SHP77 treated with DMSO at 0.1 percent for 48 hours (cell line): ENCODE measurements at regions not wholly inside any gene's neighbourhood (a gene's known extent, or its start where the extent isn't known, plus 50 kb on each side); places are given as distances from the start of the nearest gene placed in this dataset.

Experiments used
- DNase-seq: peaks from one replicate; lab custom pipeline; 2025; lab: John Stamatoyannopoulos, UW

DNA sequence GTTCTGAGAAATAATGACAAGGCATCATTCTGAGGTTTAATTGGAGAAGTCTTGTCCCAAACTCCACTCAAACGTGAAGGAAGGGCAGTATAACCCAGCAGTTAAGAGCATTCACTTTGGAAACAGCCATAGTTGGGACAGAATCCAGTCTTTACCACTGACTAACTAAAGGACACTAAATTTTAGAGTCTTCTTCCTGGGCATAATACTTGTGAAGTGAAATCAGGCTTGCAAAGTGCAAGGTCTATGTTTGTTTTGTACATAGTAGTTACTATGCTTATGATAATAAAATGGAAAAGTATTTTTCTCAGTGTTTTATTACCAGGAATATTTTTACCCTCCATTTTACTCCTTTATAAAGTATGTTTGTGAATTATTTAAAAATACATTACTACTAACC, 748.2 kb upstream of the ID2 start:
- no peak for DNase-seq

DNA sequence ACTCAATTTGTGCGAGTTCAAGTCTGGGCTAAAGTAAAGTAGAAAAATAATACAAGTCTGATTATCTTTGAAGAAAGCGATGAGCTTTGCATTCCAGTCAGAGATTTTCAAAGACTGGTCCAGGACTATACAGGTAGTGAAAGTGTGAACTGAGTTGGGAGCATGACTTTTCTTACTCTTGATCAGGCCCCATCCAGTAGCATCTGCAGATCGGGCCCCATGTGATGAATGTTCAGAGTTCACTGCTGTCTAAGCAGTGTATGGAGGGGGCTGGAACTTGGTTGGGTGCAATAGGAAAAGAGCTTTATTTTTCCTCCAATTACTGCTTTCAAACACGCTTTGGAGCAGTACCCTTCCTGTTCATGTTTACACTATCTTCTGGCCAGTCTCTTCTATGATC, 747.4 kb upstream of the ID2 start:
- DNase-seq, result no peak

DNA sequence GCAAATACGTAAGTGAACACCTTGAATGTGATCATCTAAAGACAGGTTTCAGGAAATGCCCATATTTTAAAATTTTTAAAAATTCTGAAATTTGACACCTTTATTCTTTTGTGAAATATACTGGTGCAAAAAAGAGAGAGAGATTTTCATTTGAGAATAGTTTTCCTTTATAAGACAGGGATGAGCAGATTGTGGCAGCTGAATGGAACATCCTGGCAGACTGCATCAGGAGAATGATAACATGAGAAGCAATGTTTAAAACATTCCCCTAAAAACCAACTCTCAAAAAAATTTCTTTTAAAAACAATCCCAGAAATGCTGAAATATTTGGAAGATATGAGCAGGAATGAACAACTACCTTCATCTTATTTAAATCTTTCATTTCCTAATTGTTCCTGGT, 744.8 kb upstream of the ID2 start:
- DNase-seq, result no peak

DNA sequence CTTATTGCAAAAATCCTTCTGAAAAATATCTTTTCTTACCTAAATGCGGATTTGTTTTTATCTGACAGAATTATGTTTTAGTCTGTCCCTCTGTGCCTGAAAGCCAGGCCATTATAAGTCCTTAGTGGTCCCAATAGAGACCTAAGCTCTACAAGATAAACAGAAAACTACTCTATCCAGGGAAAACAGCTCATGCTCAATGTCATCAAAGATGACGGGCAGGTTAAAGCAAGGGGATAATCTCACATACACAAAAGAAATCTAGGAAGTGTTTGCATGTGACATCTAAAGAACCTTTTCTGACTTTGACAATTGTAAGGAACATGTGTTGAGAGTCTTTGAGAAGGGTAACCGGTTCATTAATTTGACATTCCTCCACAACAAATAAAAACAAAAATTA, 741.1 kb upstream of the ID2 start:
- no peak for DNase-seq

DNA sequence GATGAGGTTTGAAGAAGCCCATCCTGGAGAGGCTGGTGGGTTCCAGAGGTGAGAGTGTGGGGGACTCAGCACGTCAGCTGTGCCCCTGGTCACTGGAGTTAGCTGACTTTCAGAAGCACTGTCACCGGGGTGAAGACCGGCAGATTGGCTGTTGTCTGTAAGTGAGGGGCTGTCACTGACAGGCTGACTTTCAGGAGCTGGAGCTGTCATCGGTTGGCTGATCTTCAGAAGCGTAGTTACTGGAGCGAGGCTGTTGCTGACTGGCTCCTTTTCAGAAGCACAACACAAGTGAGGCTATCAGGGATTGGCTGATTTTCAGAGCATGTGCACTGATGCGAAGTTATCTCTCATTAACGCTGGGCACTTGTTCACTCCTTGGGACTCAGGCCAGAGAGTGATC, 738.4 kb upstream of the ID2 start:
- no peak for DNase-seq

DNA sequence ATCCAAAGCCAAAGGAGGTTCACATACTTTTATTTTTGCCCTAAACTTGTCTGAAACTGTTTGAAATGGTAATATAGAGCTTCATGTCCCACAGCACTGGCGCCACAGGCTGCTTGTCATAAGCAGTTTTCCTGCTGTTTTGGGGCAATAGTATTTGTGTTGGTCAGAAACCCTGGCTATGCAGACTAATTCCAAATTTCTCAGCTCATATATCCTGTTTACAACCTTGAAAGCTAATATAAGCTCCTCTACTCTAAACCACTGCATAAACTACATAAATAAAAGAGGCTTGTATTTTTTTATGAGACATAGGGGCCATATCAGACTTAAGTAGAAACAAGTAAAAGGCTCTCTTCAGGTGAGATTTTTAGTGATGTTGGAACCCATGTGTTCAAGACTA, 736.8 kb upstream of the ID2 start:
- DNase-seq, result no peak

DNA sequence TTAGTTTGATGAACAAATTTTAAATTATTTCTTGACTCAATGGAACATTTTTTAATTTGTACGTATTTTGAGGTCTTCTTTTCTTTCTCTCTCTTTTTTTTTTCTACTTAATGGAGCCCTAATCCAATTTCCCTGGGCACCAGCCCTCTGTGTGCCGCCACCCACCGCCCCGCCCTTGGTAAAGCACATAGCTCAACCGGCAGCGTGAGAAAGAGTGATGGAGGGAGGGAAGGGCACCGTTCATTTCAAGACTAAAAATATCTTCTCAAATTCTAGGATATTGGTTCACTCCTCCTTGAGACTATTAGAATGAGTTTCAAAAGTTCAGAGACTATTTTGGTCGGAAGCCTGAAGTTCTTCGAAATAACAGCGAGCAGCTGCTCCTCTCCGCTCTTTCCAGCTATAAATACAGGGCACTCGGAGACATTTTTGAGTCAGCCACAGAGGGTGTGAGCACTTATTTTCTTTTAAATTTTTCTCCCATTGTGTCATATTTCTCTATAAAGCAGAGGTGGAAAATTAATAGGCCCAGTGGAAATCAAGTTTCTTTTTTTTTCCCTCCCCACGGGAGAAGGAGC, 731.7 kb upstream of the ID2 start:
- no peak for DNase-seq

DNA sequence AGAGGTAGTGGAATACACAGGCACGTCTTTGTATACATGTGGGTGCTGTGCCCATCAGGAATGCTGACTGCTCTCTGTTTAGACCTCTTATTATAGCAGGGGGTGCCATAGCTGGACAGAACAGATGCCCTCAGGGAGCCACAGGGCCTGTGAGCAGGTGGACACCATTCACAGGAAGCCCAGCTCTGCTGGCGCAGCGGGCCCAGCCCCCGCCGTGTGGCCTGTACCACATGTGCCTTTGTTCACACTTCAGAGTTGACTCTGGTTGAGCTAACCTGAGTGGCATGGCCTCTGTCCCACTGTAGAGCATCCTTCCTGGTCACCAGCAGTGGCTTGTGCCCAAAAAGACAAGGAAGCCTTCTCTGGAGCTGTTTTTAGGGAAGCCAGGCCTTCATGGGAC, 730.9 kb upstream of the ID2 start:
- no peak for DNase-seq

DNA sequence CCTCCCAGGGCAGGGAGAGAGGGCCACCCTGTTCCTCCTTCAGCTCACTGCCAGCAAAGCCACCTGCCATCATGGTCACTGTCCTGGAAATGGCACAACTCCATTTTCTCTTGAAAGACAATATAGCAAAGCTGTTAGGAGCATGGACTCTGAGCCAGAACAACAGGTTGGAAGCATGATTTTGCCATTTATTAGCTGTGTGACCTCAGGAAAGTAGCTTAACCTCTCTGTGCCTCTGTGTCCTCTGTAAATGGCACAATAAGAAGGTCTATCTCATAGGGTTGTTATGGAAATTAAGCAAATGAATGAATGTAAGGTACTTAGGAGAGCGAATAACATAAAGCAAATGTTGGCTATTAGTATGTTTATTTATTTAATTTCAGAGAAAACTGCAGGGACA, 730.4 kb upstream of the ID2 start:
- DNase-seq, result no peak

DNA sequence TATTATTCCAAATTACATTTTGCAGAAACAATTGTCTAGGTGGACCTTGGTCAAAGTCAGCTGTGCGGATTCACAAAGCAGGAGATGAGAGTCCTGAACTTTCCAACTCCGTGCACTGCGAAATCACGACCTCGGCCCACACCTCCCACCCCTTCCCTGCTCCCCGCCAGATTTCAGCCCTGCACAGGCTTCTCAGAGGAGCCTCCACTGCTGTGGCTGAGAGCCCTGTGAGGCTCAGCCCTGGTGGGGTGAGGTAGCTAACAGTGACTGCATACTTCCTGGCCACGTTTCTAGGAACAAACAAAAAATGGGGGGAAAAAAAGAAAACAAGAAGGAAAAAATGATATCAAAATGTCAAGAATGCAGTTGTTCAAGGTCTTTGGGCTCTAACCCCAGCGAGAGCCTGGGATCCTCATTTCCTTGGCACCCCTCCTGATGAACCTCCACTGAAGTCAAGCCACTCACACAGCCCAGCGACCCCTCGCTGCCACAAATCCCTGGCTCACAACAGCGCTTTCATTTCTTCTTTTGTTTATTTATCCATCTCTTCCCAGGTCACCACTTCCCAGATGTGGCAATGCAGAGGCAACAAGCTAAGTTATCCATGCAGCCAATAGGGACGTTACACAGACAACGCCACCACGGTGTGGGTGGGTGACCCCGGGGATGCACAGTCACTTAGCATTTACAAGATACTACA, 729.7 kb upstream of the ID2 start:
- no peak for DNase-seq

DNA sequence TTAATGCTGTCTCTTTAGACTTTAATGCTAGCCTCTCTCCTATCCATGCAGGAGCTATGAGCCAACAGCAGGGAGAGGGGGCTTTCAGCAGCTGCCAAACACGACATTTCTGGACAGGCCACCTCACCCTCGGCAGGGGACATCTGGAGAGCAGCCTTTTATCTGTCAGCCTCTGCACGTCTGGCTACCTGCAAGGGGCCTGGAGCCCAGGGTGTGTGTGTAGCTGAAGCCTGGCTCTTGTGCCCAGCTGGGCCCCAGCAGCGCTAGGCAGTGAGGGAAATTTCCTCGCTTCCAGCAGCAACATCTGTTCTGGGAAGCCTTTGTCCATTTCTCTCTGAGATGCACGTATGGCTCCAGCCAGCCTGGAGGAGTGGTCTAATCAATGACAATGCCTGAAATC, 728.7 kb upstream of the ID2 start:
- DNase-seq, result no peak

DNA sequence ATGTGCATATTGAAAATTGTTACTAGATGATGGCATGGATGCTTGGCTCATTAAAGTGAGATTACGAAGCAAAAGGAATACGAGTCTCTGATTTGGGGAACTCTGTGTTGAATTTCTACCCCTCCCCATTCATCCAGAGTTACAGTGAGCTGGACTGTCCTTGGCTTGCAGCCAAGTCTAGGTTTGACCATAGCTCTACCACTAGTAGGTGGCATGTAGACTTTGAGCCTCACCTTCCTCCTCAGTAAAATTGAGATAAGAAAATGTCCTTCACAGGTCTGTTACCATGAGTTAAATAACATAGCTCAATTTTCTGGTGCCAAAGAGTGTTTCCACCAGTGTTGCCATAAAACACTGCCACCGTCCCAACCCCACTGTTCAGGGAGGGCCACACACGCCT, 727.6 kb upstream of the ID2 start:
- DNase-seq, result no peak

DNA sequence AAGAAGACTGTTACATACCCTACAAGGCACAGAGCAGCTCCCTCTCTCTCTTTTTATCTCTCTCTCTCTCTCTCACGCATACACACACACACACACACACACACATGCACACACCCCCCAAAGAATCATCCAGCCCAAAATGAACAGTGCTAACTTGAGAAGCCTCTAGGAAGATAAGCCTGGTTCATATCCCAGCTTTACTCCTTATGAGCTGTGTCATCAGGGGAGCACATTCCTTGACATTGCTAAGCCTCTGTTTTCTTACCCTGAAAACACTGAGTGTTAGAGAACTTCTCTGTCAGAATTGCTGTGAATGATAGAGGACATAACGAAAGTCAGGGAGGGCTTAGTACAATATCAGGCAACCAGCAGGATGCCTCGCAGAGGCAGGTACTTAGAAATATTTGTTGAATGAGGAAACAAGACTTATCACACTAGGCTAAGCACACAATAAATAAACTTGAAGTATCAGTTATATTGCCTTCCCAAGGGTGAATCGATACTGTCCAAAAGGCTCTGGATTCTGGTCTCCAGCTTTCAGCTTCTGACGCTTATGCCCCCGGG, 725.6 kb upstream of the ID2 start:
- no peak for DNase-seq

DNA sequence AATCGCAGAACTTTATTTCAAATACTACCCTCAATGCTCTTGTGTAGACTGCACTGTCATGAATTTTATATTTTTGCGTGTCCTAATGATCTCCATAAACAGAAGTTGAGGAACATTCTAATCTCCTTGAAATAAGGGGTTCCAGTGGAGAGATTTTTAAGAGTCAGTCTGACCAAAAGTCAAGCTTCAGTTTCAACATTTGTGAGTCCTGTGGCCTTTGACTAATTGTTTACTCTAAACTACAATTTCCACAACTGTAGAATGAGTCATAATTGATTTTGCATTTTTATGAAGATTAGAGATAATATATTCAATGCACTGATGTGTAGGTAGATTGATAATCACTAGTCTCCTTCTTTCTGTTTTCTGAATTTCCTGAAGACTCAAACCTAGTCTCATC, 720.3 kb upstream of the ID2 start:
- no peak for DNase-seq

DNA sequence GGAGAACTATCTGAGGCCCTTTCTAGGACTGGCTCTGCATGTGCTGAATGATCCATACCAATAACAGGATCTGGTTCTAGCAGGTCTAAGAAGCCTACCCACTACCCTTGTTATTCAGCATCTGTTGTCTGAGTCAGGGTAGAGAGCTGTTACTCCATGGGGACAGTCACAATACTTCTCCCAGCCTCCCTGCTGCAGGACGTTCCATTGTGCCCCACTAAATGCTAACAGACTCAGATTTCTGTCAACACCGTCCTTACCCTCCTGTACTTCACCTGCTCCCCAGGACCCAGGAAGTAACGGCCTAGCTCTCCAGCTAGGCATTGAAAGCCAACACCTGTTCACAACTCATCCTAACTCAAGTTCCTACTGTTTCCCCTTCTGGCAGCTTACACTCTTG, 719.7 kb upstream of the ID2 start:
- no peak for DNase-seq

DNA sequence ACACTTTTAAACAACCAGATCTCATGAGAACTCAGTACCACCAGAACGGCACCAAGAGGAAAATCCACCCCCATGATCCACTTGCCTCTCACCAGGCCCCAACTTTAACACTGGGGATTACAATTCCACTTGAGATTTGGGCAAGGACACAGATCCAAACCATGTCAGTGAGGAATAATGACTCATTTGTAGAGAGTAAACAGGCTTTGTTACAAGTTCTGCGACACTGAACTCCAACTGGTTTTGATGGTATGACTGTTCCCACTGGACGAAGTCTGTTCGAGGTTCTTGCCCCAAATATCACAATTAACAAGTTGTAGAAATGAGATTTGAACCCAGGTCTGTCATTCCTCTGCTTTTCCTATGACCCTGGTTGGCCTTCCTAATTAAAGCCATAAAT, 718.1 kb upstream of the ID2 start:
- no peak for DNase-seq

DNA sequence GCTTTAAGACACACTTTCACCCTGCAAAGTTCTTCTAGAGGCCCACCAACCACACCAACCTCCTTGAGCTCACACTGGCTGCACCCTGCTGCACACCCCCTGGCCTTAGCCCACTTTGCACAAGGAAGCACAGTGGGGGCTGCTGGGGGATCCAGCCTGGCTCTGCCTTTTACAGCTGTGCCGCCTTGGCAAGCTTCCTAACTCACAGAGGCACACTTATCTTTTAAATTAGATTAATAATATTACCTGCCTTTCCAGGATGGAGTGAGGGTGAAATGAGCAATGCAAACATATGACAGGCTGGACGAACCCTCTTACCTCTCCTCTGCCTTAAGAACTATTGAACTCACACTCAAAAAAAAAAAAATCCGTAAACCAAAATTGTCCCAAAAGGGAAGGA, 715.8 kb upstream of the ID2 start:
- no peak for DNase-seq

DNA sequence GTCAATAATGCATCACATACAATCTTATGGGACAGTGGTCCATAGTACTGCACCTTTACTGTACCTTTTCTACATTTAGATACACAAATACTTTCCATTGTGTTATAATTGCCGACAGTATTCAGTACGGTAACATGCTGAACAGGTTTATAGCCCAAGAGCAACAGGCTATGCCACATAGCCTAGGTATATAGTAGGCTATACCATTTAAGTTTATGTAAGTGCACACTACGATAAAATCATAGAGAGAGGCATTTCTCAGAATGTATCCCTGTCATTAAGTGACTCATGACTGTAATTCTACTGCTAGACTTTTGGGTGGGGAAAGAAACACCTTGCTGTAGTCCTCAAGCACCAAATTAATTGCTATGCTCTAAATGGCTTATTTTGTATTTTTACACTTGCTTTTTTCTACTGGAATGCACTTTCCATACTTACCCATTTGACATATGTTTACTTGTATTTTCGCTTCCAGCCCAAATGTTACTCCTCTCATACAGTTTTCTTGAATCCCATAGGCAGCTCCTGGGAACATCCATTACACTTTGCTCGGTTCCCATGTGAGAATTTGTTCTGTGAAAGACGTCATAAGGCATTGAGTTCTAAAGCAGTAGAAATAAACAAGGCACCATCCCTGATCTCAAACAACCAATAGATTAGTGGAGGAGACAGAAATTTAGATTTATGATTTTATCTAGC, 714.0 kb upstream of the ID2 start:
- DNase-seq, result no peak

DNA sequence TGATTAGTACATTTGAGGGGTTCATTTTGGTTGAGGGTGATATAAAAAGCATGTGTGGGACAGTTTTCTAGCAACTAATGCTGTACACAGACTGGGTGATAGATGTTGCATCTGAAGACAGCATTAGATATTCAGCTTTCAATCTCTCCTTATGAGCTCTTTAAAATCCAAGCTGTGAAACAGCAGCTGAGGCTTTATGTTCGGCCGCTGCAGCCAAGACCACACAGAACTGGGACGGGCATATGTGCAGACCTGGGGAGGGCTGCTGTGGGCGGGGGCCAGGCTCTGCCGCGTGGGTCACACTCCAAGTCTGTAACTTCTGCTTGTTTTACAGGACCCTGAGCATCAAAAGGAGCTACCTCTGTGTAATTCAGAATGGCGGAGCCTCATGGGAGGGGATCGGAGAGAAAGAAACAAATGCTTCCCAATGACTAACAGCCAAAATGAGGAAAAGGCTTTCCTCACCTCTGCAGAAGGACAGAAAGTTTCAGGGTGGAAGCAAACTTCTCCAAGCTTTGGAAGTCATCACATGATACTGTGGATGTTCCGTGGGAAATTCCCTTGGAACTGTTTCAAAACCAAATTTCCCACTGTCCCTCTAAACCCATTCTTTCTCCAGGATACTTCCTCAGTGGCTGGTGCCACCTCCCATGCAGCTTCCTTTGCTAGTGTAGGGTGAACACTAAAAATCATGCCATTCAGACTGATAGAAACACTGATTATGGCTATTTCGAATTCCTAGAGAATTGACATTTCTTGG, 711.9 kb upstream of the ID2 start:
- DNase-seq, result no peak

DNA sequence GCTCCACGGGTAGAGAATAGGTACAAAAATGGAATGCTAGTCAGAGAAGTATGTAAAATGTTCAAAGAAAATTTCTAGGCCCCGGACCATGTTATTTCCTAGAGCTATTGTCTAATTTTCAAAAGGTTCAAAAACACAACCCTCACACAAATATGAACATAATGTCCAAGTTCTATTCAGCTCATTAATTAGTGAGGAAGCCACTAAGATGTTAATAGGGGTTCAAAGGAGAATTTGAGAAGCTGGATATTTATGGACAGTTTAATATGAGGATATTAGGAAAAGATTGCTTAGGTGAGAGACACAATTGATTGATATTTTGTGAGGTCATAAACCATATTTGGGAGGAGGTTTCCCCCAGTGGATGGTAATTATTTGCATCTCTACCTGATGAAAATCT, 710.6 kb upstream of the ID2 start:
- no peak for DNase-seq

DNA sequence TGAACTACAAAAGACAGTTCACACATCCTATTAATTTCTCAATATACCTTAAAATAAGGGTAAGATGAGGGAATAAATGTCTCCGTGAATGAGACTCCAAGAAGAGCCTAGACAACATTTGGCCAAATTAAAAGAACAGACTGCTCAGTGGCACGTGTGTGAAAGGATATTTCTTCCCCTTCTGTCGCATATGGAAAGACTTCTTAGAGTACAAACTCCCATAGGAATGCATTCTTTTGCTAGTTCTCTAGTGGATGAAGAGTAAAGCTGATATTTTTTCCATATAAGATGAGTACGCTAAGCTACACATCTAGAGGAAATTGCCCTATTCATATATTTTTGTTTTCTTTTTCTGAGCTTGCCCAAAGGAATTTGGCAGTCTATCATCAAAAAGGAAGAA, 710.0 kb upstream of the ID2 start:
- no peak for DNase-seq

DNA sequence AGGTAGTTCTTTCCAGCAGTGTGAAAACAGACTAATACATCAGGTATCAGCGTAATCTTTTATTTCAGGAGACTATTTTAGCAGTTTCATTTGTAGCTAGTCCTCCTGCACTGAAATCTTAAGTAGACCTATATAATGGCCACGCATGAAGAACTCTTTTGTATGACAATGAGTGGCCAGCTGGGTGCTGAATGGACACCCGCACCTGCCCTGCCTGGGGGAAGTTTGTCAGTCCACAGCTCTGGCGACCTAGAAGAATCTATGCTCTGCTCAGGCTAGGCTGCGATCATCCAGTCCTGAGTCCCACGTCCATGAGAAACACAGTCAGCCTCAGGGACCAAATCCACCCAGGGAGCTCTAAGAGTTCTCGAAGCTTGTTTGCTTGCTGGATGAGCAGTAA, 709.2 kb upstream of the ID2 start:
- DNase-seq, result no peak
